ENCODE measurements at regions not wholly inside any gene's neighbourhood (a gene's known extent, or its start where the extent isn't known, plus 50 kb on each side); places are given as distances from the start of the nearest gene placed in this dataset.

GRCh38 chr13:67392014-67392413, 161.9 kb upstream of the PCDH9 start:
- TF ChIP-seq TAF1 (IDR thresholded peaks at IDR 0.05; ENCODE audit: low read depth) (no peak), TEAD4 (IDR thresholded peaks at IDR 0.05) (no peak), CREB1 (IDR thresholded peaks at IDR 0.05; ENCODE audit: low read depth) (no peak), EGR1 (IDR thresholded peaks at IDR 0.05) (no peak), FOXM1 (IDR thresholded peaks at IDR 0.05; ENCODE audit: borderline replicate concordance, low read depth) (no peak)

- TF ChIP-seq TCF12 (IDR thresholded peaks at IDR 0.05; ENCODE audit: low read depth) (no peak), FOXM1 (IDR thresholded peaks at IDR 0.05; ENCODE audit: borderline replicate concordance, low read depth) (no peak), NFIC (IDR thresholded peaks at IDR 0.05) (no peak), YY1 (IDR thresholded peaks at IDR 0.05; ENCODE audit: low read depth) (no peak), TEAD4 (IDR thresholded peaks at IDR 0.05) (no peak), REST (IDR thresholded peaks at IDR 0.05; ENCODE audit: low read depth) (no peak), USF1 (IDR thresholded peaks at IDR 0.05) (no peak), MAX (IDR thresholded peaks at IDR 0.05) (no peak), EP300 (IDR thresholded peaks at IDR 0.05; ENCODE audit: borderline replicate concordance) (no peak), RAD21 (IDR thresholded peaks at IDR 0.05; ENCODE audit: low read depth) (no peak), TAF1 (IDR thresholded peaks at IDR 0.05; ENCODE audit: low read depth) (no peak), ZBTB7A (IDR thresholded peaks at IDR 0.05; ENCODE audit: low read depth) (no peak), CEBPB (IDR thresholded peaks at IDR 0.05) (no peak), EGR1 (IDR thresholded peaks at IDR 0.05) (no peak), CREB1 (IDR thresholded peaks at IDR 0.05; ENCODE audit: low read depth) (no peak)
Observed at GRCh38 chr13:67390462-67391086, 160.4 kb upstream of the PCDH9 start.

- TF ChIP-seq NFIC (IDR thresholded peaks at IDR 0.05) (no peak), MAX (IDR thresholded peaks at IDR 0.05) (no peak), TAF1 (IDR thresholded peaks at IDR 0.05; ENCODE audit: low read depth) (no peak), REST (IDR thresholded peaks at IDR 0.05; ENCODE audit: low read depth) (no peak), FOXM1 (IDR thresholded peaks at IDR 0.05; ENCODE audit: borderline replicate concordance, low read depth) (no peak), CREB1 (IDR thresholded peaks at IDR 0.05; ENCODE audit: low read depth) (no peak), EGR1 (IDR thresholded peaks at IDR 0.05) (no peak), TCF12 (IDR thresholded peaks at IDR 0.05; ENCODE audit: low read depth) (no peak), CEBPB (IDR thresholded peaks at IDR 0.05) (no peak), ZBTB7A (IDR thresholded peaks at IDR 0.05; ENCODE audit: low read depth) (no peak), YY1 (IDR thresholded peaks at IDR 0.05; ENCODE audit: low read depth) (no peak)
Observed at GRCh38 chr13:67389171-67389570, 159.0 kb upstream of the PCDH9 start.

GRCh38 chr13:67383109-67383757, 153.1 kb upstream of the PCDH9 start:
- peak; percentile 53 for TF ChIP-seq USF1 (IDR thresholded peaks at IDR 0.05)

- TF ChIP-seq NFIC (IDR thresholded peaks at IDR 0.05) (no peak), ZBTB7A (IDR thresholded peaks at IDR 0.05; ENCODE audit: low read depth) (no peak), TCF12 (IDR thresholded peaks at IDR 0.05; ENCODE audit: low read depth) (no peak), RAD21 (IDR thresholded peaks at IDR 0.05; ENCODE audit: low read depth) (no peak), YY1 (IDR thresholded peaks at IDR 0.05; ENCODE audit: low read depth) (no peak), REST (IDR thresholded peaks at IDR 0.05; ENCODE audit: low read depth) (no peak), TAF1 (IDR thresholded peaks at IDR 0.05; ENCODE audit: low read depth) (no peak), EGR1 (IDR thresholded peaks at IDR 0.05) (no peak), MAX (IDR thresholded peaks at IDR 0.05) (no peak), CREB1 (IDR thresholded peaks at IDR 0.05; ENCODE audit: low read depth) (no peak), FOXM1 (IDR thresholded peaks at IDR 0.05; ENCODE audit: borderline replicate concordance, low read depth) (no peak)
Observed at GRCh38 chr13:67377919-67378318, 147.8 kb upstream of the PCDH9 start.
